HUES64 (cell line): ENCODE measurements at regions not wholly inside any gene's neighbourhood (a gene's known extent, or its start where the extent isn't known, plus 50 kb on each side); places are given as distances from the start of the nearest gene placed in this dataset.
A peak's percentile ranks its signal among the peaks of the same experiment; 100 is the strongest.

Experiments
- H3K27ac ChIP-seq: 2 replicates; pipeline ENCODE4 v1.7.0; 2013; ENCODE audit warnings: low read depth, low read length, inconsistent platforms
- H3K27me3 ChIP-seq: 2 replicates; pipeline ENCODE4 v1.6.1; 2013; ENCODE audit warnings: mild to moderate bottlenecking, low read length; ENCODE audit not compliant: insufficient read depth
- H3K36me3 ChIP-seq: 2 replicates; pipeline ENCODE4 v1.6.1; 2013; ENCODE audit warnings: mild to moderate bottlenecking, low read length; ENCODE audit not compliant: insufficient read depth
- H3K4me1 ChIP-seq: 2 replicates; pipeline ENCODE4 v1.6.1; 2013; ENCODE audit warnings: mild to moderate bottlenecking, low read length, moderate library complexity; ENCODE audit not compliant: insufficient read depth
- H3K4me3 ChIP-seq: 2 replicates; pipeline ENCODE4 v1.5.1; 2013; ENCODE audit warnings: mild to moderate bottlenecking, low read length, moderate library complexity
- H3K9ac ChIP-seq: 2 replicates; pipeline ENCODE4 v1.6.1; 2013; ENCODE audit warnings: mild to moderate bottlenecking, low read depth, low read length
- H3K9me3 ChIP-seq: 2 replicates; pipeline ENCODE4 v1.6.1; 2013; ENCODE audit warnings: low read depth, low read length; ENCODE audit not compliant: insufficient read depth
- WGBS: fragments of 150-250, 120-280 bp; methylation state at CpG from one replicate; pipeline ENCODE4 v1.1.7; 2013; ENCODE audit warnings: missing lambda C conversion rate; 5-methylcytosine and 5-hydroxymethylcytosine counted together

DNA sequence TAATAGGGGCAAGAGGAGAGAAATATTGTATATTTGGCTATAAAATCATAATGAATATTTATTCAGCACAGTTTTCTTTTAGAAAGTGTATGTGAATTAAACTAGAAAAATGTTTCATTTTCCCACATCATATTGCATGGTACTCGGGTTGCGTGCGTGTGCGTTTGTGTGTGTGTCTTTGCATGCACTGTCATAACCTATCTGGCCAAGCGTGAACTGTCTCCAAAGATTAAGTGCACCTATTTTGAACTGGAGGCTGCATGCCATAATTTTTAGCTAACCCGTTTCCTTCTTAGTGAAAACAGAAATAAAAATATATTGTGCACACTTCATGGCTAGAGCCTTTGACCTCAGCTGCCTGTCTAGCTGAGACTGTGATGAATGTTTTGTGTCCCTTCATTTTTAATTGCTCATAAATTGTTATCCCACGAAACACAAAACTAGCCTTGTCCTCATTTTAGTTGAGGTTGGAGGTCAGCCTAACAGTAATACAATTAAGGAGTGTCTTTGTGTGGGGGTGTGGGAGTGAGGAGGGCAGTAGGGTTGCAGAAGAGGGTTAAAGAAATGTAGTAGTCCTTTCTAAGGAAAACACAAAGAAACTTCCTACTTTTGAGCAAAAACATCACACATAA lies 336.1 kb upstream of the POU3F2 start:
- Histone ChIP-seq H3K4me1 (peaks cover 9% of the 10 kb centered on the region), H3K36me3 (no peaks in the 10 kb centered on the region), H3K9me3 (no peaks in the 10 kb centered on the region), H3K4me3 (no peak overlapping the region), H3K27ac (no peak overlapping the region), H3K9ac (no peak overlapping the region), H3K27me3 (no peaks in the 10 kb centered on the region)
- WGBS = 95% methylated on average over 7 of the region's 7 CpGs

DNA sequence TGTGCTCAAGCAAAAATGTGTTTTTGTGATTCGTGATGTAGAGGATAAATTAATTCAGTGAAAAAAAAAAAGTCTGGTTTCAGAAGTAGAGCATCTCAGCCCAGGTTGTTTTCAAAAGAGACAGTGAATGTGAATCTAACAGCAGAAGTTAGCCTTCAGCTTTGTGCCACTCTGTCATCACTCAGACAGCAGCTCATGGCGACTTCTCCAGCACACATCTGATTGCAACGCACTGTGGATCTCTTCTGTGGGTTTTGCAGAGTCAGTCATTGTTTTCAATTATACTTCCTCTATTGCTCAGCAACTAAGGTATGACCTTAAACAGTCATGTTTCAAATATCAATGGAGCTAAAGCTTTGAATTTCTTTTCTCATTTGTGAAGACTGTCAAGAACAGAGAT lies 335.5 kb upstream of the POU3F2 start:
- H3K9ac ChIP-seq = no peak overlapping the region
- H3K4me3 ChIP-seq = no peak overlapping the region
- H3K9me3 ChIP-seq = no peaks in the 10 kb centered on the region
- 85% methylated on average over 3 of the region's 3 CpGs for WGBS
- no peaks in the 10 kb centered on the region for H3K36me3 ChIP-seq
- H3K4me1 ChIP-seq = peaks cover 9% of the 10 kb centered on the region
- no peaks in the 10 kb centered on the region for H3K27me3 ChIP-seq
- no peak overlapping the region for H3K27ac ChIP-seq

- no peak overlapping the region for H3K9ac ChIP-seq
- H3K4me1 ChIP-seq = peaks cover 6% of the 10 kb centered on the region; the same call in 1 of the 2 replicates
- no peak overlapping the region for H3K4me3 ChIP-seq
- 90% methylated on average over 2 of the region's 2 CpGs for WGBS
- H3K36me3 ChIP-seq = no peaks in the 10 kb centered on the region
- H3K27me3 ChIP-seq = no peaks in the 10 kb centered on the region; the same call in 1 of the 2 replicates
- no peaks in the 10 kb centered on the region for H3K9me3 ChIP-seq
- no peak overlapping the region for H3K27ac ChIP-seq
Measured at GRCh38 chr6:98514073-98514720, 320.2 kb upstream of the POU3F2 start.

GRCh38 chr6:98514796-98515195 lies 319.6 kb upstream of the POU3F2 start:
- no peaks in the 10 kb centered on the region for H3K9me3 ChIP-seq
- no peak overlapping the region for H3K9ac ChIP-seq
- no peak overlapping the region for H3K4me3 ChIP-seq
- peaks cover 6% of the 10 kb centered on the region; the same call in 1 of the 2 replicates for H3K4me1 ChIP-seq
- WGBS = 100% methylated on average over 1 of the region's 1 CpG
- H3K27me3 ChIP-seq = no peaks in the 10 kb centered on the region; the same call in 1 of the 2 replicates
- H3K36me3 ChIP-seq = no peaks in the 10 kb centered on the region
- H3K27ac ChIP-seq = no peak overlapping the region

- H3K27ac ChIP-seq = no peak overlapping the region
- no peaks in the 10 kb centered on the region; the same call in 1 of the 2 replicates for H3K27me3 ChIP-seq
- 97% methylated on average over 1 of the region's 2 CpGs for WGBS
Measured at GRCh38 chr6:98516206-98516605, 318.2 kb upstream of the POU3F2 start.

GRCh38 chr6:98516866-98517265 lies 317.5 kb upstream of the POU3F2 start:
- Histone ChIP-seq H3K9me3 (no peaks in the 10 kb centered on the region), H3K36me3 (no peaks in the 10 kb centered on the region), H3K4me3 (no peak overlapping the region), H3K27ac (no peak overlapping the region), H3K9ac (no peak overlapping the region), H3K4me1 (peaks cover 6% of the 10 kb centered on the region; the same call in 1 of the 2 replicates), H3K27me3 (no peaks in the 10 kb centered on the region; the same call in 1 of the 2 replicates)
- WGBS = 69% methylated on average over 3 of the region's 4 CpGs

More at GRCh38 chr6:98516206-98516605, 318.2 kb upstream of the POU3F2 start:
- H3K4me1 ChIP-seq = peaks cover 6% of the 10 kb centered on the region; the same call in 1 of the 2 replicates
- no peak overlapping the region for H3K9ac ChIP-seq
- H3K36me3 ChIP-seq = no peaks in the 10 kb centered on the region
- H3K4me3 ChIP-seq = no peak overlapping the region
- H3K9me3 ChIP-seq = no peaks in the 10 kb centered on the region

- Histone ChIP-seq H3K27me3 (peaks cover 22% of the 10 kb centered on the region; the same call in 1 of the 2 replicates), H3K36me3 (no peaks in the 10 kb centered on the region), H3K4me1 (peaks cover 21% of the 10 kb centered on the region), H3K9ac (no peak overlapping the region), H3K4me3 (peak overlapping the region; percentile 5; the same call in 1 of the 2 replicates), H3K9me3 (no peaks in the 10 kb centered on the region), H3K27ac (no peak overlapping the region)
- 3% methylated on average over 3 of the region's 3 CpGs for WGBS
Measured at GRCh38 chr6:98525860-98526259, 308.5 kb upstream of the POU3F2 start.

- H3K9me3 ChIP-seq = no peaks in the 10 kb centered on the region
- H3K36me3 ChIP-seq = no peaks in the 10 kb centered on the region
- H3K4me3 ChIP-seq = peak overlapping the region; percentile 5; the same call in 1 of the 2 replicates
- no peak overlapping the region for H3K27ac ChIP-seq
- WGBS = 68% methylated on average over 4 of the region's 5 CpGs
- H3K9ac ChIP-seq = no peak overlapping the region
- peaks cover 21% of the 10 kb centered on the region for H3K4me1 ChIP-seq
- H3K27me3 ChIP-seq = peaks cover 22% of the 10 kb centered on the region; the same call in 1 of the 2 replicates
Measured at GRCh38 chr6:98526465-98526864, 307.9 kb upstream of the POU3F2 start.

DNA sequence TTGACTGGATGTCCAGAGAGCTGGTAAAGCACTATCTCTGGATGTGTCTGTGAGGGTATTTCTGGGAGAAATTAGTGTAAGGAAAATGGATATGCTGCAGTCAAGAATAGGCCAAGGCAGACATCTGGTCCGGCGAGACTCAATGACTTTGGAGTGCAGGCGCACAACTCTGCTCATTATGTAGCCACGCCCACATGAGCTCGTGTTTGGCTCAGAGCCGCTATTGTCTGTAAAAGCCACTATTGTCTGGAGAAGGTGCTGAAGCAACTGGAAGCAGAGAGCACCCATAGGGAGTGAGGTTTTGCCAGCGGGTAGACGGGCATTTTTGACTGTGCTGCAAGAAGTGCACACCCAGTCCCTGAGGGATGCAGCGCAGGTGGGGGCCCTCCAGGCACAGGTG lies 305.0 kb upstream of the POU3F2 start:
- H3K9ac ChIP-seq = no peak overlapping the region
- H3K36me3 ChIP-seq = no peaks in the 10 kb centered on the region
- H3K27me3 ChIP-seq = peaks cover 14% of the 10 kb centered on the region; the same call in 1 of the 2 replicates
- no peak overlapping the region for H3K4me3 ChIP-seq
- no peak overlapping the region for H3K27ac ChIP-seq
- H3K4me1 ChIP-seq = peaks cover 21% of the 10 kb centered on the region
- no peaks in the 10 kb centered on the region for H3K9me3 ChIP-seq
- WGBS = 96% methylated on average over 9 of the region's 9 CpGs

GRCh38 chr6:98530732-98531131 lies 303.6 kb upstream of the POU3F2 start:
- Histone ChIP-seq H3K4me3 (no peak overlapping the region), H3K4me1 (peaks cover 12% of the 10 kb centered on the region)
- 92% methylated on average over 5 of the region's 5 CpGs for WGBS

GRCh38 chr6:98532004-98532403 lies 302.4 kb upstream of the POU3F2 start:
- H3K27ac ChIP-seq = no peak overlapping the region
- H3K4me3 ChIP-seq = no peak overlapping the region
- no peaks in the 10 kb centered on the region for H3K9me3 ChIP-seq
- peaks cover 6% of the 10 kb centered on the region; the same call in 1 of the 2 replicates for H3K27me3 ChIP-seq
- H3K36me3 ChIP-seq = no peaks in the 10 kb centered on the region
- no peaks in the 10 kb centered on the region for H3K4me1 ChIP-seq
- no peak overlapping the region for H3K9ac ChIP-seq
- WGBS = 82% methylated on average over 6 of the region's 6 CpGs

More at GRCh38 chr6:98530732-98531131, 303.6 kb upstream of the POU3F2 start:
- Histone ChIP-seq H3K9me3 (no peaks in the 10 kb centered on the region), H3K9ac (no peak overlapping the region), H3K27ac (no peak overlapping the region), H3K36me3 (no peaks in the 10 kb centered on the region), H3K27me3 (peaks cover 14% of the 10 kb centered on the region; the same call in 1 of the 2 replicates)
